ENCODE measurements at regions not wholly inside any gene's neighbourhood (a gene's known extent, or its start where the extent isn't known, plus 50 kb on each side); places are given as distances from the start of the nearest gene placed in this dataset.

DNA sequence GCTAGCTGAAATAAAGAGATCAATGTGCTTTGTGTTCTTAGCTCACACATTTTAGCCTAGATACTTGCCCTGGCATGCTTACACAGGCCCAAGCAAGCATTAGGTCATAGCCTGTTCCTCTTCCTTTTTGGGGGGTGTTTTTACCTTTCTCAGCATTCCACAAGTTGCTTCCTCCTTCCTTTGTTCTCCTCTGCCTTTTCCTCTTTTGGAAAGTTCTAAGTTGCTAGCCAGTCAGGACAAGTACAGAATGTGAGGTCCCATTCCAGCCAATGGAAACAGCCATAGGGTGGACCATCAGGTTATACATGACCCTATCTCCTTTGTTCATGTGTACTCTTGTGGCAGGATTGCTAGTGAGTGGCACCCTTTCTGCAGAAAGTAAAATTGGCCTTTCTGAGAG, 154.9 kb downstream of the RASSF9 start:
- Histone ChIP-seq H3K36me3 (no peaks in the 10 kb centered on the region), H3K4me3 (replicated peaks in 1 of 3) (no peak overlapping the region), H3K27me3 (no peaks in the 10 kb centered on the region), H3K4me1 (no peaks in the 10 kb centered on the region), H3K27ac (no peak overlapping the region), H3K9me3 (no peaks in the 10 kb centered on the region)
- intact Hi-C loops (cut with DNase I) = no loop called here
- DNase-seq = no peak
- TF ChIP-seq POLR2A (IDR thresholded peaks at IDR 0.05) = no peak
- TF ChIP-seq, protein P1, sequence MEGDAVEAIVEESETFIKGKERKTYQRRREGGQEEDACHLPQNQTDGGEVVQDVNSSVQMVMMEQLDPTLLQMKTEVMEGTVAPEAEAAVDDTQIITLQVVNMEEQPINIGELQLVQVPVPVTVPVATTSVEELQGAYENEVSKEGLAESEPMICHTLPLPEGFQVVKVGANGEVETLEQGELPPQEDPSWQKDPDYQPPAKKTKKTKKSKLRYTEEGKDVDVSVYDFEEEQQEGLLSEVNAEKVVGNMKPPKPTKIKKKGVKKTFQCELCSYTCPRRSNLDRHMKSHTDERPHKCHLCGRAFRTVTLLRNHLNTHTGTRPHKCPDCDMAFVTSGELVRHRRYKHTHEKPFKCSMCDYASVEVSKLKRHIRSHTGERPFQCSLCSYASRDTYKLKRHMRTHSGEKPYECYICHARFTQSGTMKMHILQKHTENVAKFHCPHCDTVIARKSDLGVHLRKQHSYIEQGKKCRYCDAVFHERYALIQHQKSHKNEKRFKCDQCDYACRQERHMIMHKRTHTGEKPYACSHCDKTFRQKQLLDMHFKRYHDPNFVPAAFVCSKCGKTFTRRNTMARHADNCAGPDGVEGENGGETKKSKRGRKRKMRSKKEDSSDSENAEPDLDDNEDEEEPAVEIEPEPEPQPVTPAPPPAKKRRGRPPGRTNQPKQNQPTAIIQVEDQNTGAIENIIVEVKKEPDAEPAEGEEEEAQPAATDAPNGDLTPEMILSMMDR (IDR thresholded peaks at IDR 0.05) = no peak

DNA sequence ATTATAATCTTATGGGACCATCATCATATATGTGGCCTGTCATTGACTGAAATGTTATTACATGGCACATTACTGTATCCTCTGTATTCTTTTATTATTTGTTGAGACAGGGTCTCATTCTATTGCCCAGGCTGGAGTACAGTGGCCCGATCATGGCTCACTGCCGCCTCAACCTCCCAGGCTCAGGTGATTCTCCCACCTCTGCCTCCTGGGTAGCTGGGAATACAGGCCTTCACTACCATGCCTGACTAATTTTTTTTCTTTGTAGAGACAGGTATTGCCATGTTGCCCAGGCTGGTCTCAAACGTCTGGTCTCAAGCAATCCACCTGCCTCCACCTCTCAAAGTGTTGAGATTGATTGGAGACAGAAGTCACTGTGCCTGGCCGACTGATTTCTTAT, 153.2 kb downstream of the RASSF9 start:
- no peak for DNase-seq
- Histone ChIP-seq H3K36me3 (no peaks in the 10 kb centered on the region), H3K4me3 (replicated peaks in 1 of 3) (no peak overlapping the region), H3K27me3 (no peaks in the 10 kb centered on the region), H3K27ac (no peak overlapping the region), H3K4me1 (no peaks in the 10 kb centered on the region), H3K9me3 (no peaks in the 10 kb centered on the region)
- TF ChIP-seq POLR2A (IDR thresholded peaks at IDR 0.05) = no peak
- TF ChIP-seq, protein P1 (IDR thresholded peaks at IDR 0.05) = no peak
- intact Hi-C loops (cut with DNase I) = no loop called here
- WGBS, 2 donors = 88 to 92% methylated on average over 4 of the region's 4 CpGs

DNA sequence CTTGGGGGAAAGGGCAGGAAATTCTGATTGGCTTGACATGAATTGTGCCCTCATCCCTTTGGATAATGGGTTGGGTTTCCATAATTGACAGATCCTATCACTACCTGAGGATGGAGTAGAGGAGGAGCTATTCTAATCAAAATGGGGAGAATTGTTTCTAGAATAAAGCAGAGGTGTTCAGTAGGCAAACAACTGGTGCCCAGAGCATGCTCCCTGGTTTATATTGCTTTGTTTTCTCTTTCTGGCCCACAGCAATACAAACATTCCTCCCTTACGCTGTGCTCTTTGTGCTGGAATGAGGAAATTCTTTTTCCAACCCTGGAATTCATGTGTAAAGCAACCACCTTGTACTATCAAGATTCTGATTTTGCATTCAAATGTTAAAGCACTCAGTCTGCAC, 147.4 kb downstream of the RASSF9 start:
- intact Hi-C loops (cut with DNase I) = no loop called here
- Histone ChIP-seq H3K4me3 (replicated peaks in 1 of 3) (no peak overlapping the region), H3K27me3 (no peaks in the 10 kb centered on the region), H3K36me3 (no peaks in the 10 kb centered on the region), H3K9me3 (no peaks in the 10 kb centered on the region), H3K4me1 (peaks cover 0 to 6% of the 10 kb centered on the region in 2 donors), H3K27ac (no peak overlapping the region)
- TF ChIP-seq, protein P1 (IDR thresholded peaks at IDR 0.05) = no peak
- no peak for TF ChIP-seq POLR2A (IDR thresholded peaks at IDR 0.05)
- no peak for DNase-seq
- WGBS, 2 donors = 14 to 20% methylated on average over 1 of the region's 1 CpG

DNA sequence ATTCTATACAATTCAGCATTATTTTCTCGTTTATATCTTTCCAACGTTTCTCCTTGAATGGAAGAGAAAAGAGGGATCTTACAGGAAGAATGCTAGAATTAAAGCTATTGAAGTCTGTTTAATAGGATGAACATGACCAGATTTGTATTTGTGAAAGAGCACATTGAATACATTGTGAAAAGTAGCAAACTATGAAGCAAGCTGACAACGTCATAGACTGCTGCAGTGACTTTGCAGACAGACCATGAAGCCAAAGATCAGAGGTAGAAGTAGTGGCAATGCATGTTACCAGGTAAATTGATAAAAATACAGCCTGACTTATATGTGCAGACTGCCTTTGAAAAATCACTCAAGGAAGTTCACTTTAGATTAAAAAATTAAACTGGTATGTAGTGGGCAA, 146.1 kb downstream of the RASSF9 start:
- TF ChIP-seq POLR2A (IDR thresholded peaks at IDR 0.05) = no peak
- H3K4me3 ChIP-seq (replicated peaks in 1 of 3) = no peak overlapping the region
- no peak overlapping the region for H3K27ac ChIP-seq
- intact Hi-C loops (cut with DNase I) = no loop called here
- H3K36me3 ChIP-seq = no peaks in the 10 kb centered on the region
- no peak for DNase-seq
- H3K9me3 ChIP-seq = no peaks in the 10 kb centered on the region
- H3K4me1 ChIP-seq = peaks cover 0 to 6% of the 10 kb centered on the region in 2 donors
- WGBS, 2 donors = 91 to 94% methylated on average over 3 of the region's 3 CpGs
- H3K27me3 ChIP-seq = no peaks in the 10 kb centered on the region

DNA sequence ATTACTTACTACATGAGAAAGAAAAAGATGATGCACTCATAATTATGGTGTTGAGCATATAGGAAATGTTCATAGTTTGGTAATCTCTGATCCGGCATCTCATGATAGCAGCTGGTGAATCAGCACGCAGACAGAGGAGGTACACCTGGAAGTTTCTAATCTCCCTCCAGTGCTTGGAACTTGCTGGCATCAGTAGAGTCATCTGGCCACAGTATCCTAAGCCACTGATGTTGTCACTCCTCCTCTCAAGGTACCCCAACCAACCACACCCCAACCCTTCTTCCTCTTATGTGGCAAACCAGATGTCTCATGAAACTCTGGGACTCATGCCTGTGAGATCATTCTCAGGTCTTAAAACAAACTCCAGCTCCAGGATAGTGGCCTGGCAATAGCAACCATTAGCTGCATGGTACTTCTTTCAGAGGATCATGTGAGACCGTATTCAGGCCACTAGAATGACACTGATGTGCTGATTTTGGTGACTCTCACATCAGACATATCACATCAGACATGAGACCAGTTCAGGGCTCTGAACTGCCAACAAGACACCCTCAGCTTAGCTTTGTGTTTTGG, 143.0 kb downstream of the RASSF9 start:
- H3K4me3 ChIP-seq (replicated peaks in 1 of 3) = no peak overlapping the region
- no peaks in the 10 kb centered on the region for H3K9me3 ChIP-seq
- WGBS, 2 donors = 87 to 93% methylated on average over 3 of the region's 3 CpGs
- no peak overlapping the region for H3K27ac ChIP-seq
- no peaks in the 10 kb centered on the region for H3K36me3 ChIP-seq
- H3K27me3 ChIP-seq = no peaks in the 10 kb centered on the region
- no peak for DNase-seq
- intact Hi-C loops (cut with DNase I) = no loop called here
- H3K4me1 ChIP-seq = peaks cover 0 to 6% of the 10 kb centered on the region in 2 donors
- TF ChIP-seq, protein P1 (IDR thresholded peaks at IDR 0.05) = no peak
